Heart left ventricle (tissue), 16 donors: ENCODE measurements at regions not wholly inside any gene's neighbourhood (a gene's known extent, or its start where the extent isn't known, plus 50 kb on each side); places are given as distances from the start of the nearest gene placed in this dataset.

ENCODE experiments used
- ATAC-seq, 4 donors: fragments of 200-7000 bp; cut with Tn5 transposase; one replicate each; pipeline ENCODE4 v1.9.1; 2020 to 2022; ENCODE audit warnings: moderate library complexity in 4 of 4, mild to moderate bottlenecking in 3 of 4, moderate number of reproducible peaks in 1 of 4
- DNase-seq, 5 donors: peaks; one replicate each; pipeline ENCODE4 v3.0.0-alpha.2; 2020
- H3K27ac ChIP-seq, 12 donors: fragments of 200-600 bp; sonication (generic) in 4 of 12; one replicate each; pipeline versions ENCODE4 v1.5.0 to v1.8.0; 2016 to 2022; ENCODE audit warnings: mild to moderate bottlenecking in 2 of 12
- H3K27me3 ChIP-seq, 9 donors: fragments of 200-600 bp; sonication (generic) in 2 of 9; one replicate each; pipeline versions ENCODE4 v1.5.1 to v1.8.0; 2016 to 2022; ENCODE audit warnings: mild to moderate bottlenecking in 3 of 9
- H3K36me3 ChIP-seq, 9 donors: fragments of 200-600 bp; sonication (generic) in 2 of 9; one replicate each; pipeline versions ENCODE4 v1.5.0 to v1.8.0; 2018 to 2022; ENCODE audit warnings: mild to moderate bottlenecking in 2 of 9
- H3K4me1 ChIP-seq, 12 donors: fragments of 200-600 bp; sonication (generic) in 4 of 12; one replicate each; pipeline versions ENCODE4 v1.5.0 to v1.8.0; 2016 to 2022; ENCODE audit warnings: mild to moderate bottlenecking in 3 of 12
- H3K4me3 ChIP-seq, 12 donors: fragments of 200-600 bp; sonication (generic) in 4 of 12; one replicate each; pipeline versions ENCODE4 v1.5.0 to v1.8.0; 2017 to 2022; ENCODE audit warnings: mild to moderate bottlenecking in 9 of 12, moderate library complexity in 4 of 12
- H3K9me3 ChIP-seq, 12 donors: fragments of 200-600 bp; sonication (generic) in 4 of 12; one replicate each; pipeline versions ENCODE4 v1.5.0 to v1.8.0; 2016 to 2022; ENCODE audit warnings: mild to moderate bottlenecking in 1 of 12
- CTCF ChIP-seq, 12 donors: fragments of 200-600 bp; sonication (generic) in 4 of 12; IDR thresholded peaks; one replicate each; pipeline versions ENCODE4 v1.5.0 to v1.8.0; 2018 to 2022; ENCODE audit warnings: antibody characterized with exemption in 12 of 12, mild to moderate bottlenecking in 5 of 12
- POLR2A ChIP-seq, 2 donors: fragments of 450-650 bp; IDR thresholded peaks; one replicate each; pipeline ENCODE4 v1.6.1; 2017; ENCODE audit warnings: antibody characterized with exemption in 2 of 2, mild to moderate bottlenecking in 2 of 2, moderate library complexity in 2 of 2
- WGBS, 4 donors: extraction: QIAGEN DNeasy Blood & Tissue Kit in 2 of 4; methylation state at CpG; one replicate each; pipeline versions ENCODE4 v1.1.5 to v1.1.7; 2013 to 2018; 5-methylcytosine and 5-hydroxymethylcytosine counted together
- intact Hi-C, 10 donors: fragments of 100-400 bp; cut with DNase I; formaldehyde crosslinking; loops; one replicate each; pipeline versions ENCODE4 v1.11.1 to v1.14.2; 2022
- donor health status: ischemic (EF 13 %, LVEDD 7.1; RV severe dilation, severe dysfunction).
- donor health status: healthy with polysubstance abuse.
- donor health status: DM: no; HTN: yes; CAD: no.
- donor health status: DM: no; HTN: no; CAD: no.
- donor health status: ischemic (EF 25% LVEDD 6.9; RV normal size, moderate dysfunction).
- donor health status: ischemic (EF 25% LVEDD 5.7; RV mildly dilated, moderate dysfunction).
- donor health status: healthy.
- donor health status: DM: yes; HTN: yes; CAD: no.
- donor health status: ischemic (EF 35%, LVEDD 5.7; RV mildly dilated, moderate dysfunction).
- donor health status: nonischemic (EF 11% LVEDD 7.7; RV severe dilation, severe dysfunction).
- donor health status: DM: yes; HTN: yes; CAD: no.
- donor health status: PGD.
- donor health status: ischemic (EF 29% LVEDD 5.4; RV normal size, mild dysfunction).
- donor health status: nonischemic (EF 23%, LVEDD 6.1; RV moderate dilation, normal function).

- H3K4me1 ChIP-seq, result no peaks in the 10 kb centered on the region
- H3K9me3 ChIP-seq, result no peaks in the 10 kb centered on the region
- no peak for DNase-seq
- H3K4me3 ChIP-seq, result no peak overlapping the region
- H3K27me3 ChIP-seq, result peaks cover 0 to 27% (median 0%) of the 10 kb centered on the region in 9 donors
- ATAC-seq, result no peak
- 61 to 70% (median 64%) methylated on average over 4 of the region's 4 CpGs for WGBS, 4 donors
- TF ChIP-seq POLR2A (IDR thresholded peaks at IDR 0.05) (no peak), CTCF (IDR thresholded peaks at IDR 0.05) (no peak)
- no peaks in the 10 kb centered on the region for H3K36me3 ChIP-seq
- no peak overlapping the region for H3K27ac ChIP-seq
- intact Hi-C loops, result no loop called here
These were observed 235.2 kb downstream of the TLE3 start for GRCh38 chr15:69862540-69862939.

- ATAC-seq (no peak), DNase-seq (no peak)
- no peak for TF ChIP-seq CTCF (IDR thresholded peaks at IDR 0.05)
- no peak for TF ChIP-seq POLR2A (IDR thresholded peaks at IDR 0.05)
- 57 to 71% (median 61%) methylated on average over 2 of the region's 2 CpGs for WGBS, 4 donors
- no peak overlapping the region for H3K4me3 ChIP-seq
- H3K4me1 ChIP-seq, result no peaks in the 10 kb centered on the region
- H3K27me3 ChIP-seq, result peaks cover 0 to 27% (median 0%) of the 10 kb centered on the region in 9 donors
- H3K27ac ChIP-seq, result no peak overlapping the region
- no peaks in the 10 kb centered on the region for H3K36me3 ChIP-seq
- no peaks in the 10 kb centered on the region for H3K9me3 ChIP-seq
- intact Hi-C loops, result no loop called here
These were observed 234.3 kb downstream of the TLE3 start for GRCh38 chr15:69863446-69863845.

- DNase-seq (no peak), ATAC-seq (no peak)
- no peaks in the 10 kb centered on the region for H3K36me3 ChIP-seq
- TF ChIP-seq CTCF (IDR thresholded peaks at IDR 0.05), result no peak
- no peaks in the 10 kb centered on the region for H3K9me3 ChIP-seq
- no peak overlapping the region for H3K27ac ChIP-seq
- H3K4me1 ChIP-seq, result no peaks in the 10 kb centered on the region
- no peak overlapping the region for H3K4me3 ChIP-seq
- intact Hi-C loops, result no loop called here
- peaks cover 0 to 22% (median 0%) of the 10 kb centered on the region in 9 donors for H3K27me3 ChIP-seq
- 81 to 90% (median 88%) methylated on average over 3 of the region's 3 CpGs for WGBS, 4 donors
These were observed 232.3 kb downstream of the TLE3 start for GRCh38 chr15:69865369-69865768.

- intact Hi-C loops, result no loop called here
- H3K9me3 ChIP-seq, result peaks cover 0 to 12% (median 9%) of the 10 kb centered on the region in 12 donors
- no peaks in the 10 kb centered on the region for H3K4me1 ChIP-seq
- no peaks in the 10 kb centered on the region for H3K36me3 ChIP-seq
- H3K27ac ChIP-seq, result no peak overlapping the region
- 74 to 82% (median 78%) methylated on average over 3 of the region's 3 CpGs for WGBS, 4 donors
- H3K27me3 ChIP-seq, result peaks cover 0 to 7% (median 0%) of the 10 kb centered on the region in 9 donors
- DNase-seq (no peak), ATAC-seq (no peak)
- no peak for TF ChIP-seq POLR2A (IDR thresholded peaks at IDR 0.05)
- TF ChIP-seq CTCF (IDR thresholded peaks at IDR 0.05), result no peak
- H3K4me3 ChIP-seq, result no peak overlapping the region
These were observed 229.0 kb downstream of the TLE3 start for GRCh38 chr15:69868756-69869155.
